Stimulated activated CD4-positive, alpha-beta T cell treated with anti-CD3 and anti-CD28 coated beads, TNF-alpha, amount 100 ng/mL, for 1 hour (primary cell): ENCODE measurements at regions not wholly inside any gene's neighbourhood (a gene's known extent, or its start where the extent isn't known, plus 50 kb on each side); places are given as distances from the start of the nearest gene placed in this dataset.
"Not testable (repeated sequence)": the region's sequence is repeated elsewhere in the genome, so short reads cannot be mapped to it uniquely, and the experiment has no call there.

ENCODE experiments used
- DNase-seq, 3 donors: peaks; one replicate each; pipeline ENCODE4 v3.0.0-alpha.2; 2020; ENCODE audit warnings: low read depth in 3 of 3, low spot score in 1 of 3

DNA sequence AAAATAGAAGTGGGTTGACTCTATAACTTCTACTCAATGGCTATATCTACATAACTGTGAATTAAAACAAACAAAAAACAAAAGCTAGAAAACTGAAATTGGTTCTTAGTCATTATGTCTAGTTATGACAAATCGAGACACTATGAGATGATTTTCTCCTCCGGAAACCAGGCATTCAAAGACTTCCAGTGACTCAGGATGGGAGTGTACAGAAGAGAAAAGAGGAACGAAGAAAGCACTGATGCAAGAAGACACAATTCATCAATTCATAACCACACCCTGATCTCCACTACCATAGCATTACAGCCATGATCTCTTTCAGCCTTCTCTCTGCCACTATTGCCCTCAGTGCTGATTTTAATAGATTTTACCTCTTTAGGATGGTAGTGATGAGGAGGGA is 253.6 kb downstream of the CBLL2 start:
- no peak for DNase-seq

DNA sequence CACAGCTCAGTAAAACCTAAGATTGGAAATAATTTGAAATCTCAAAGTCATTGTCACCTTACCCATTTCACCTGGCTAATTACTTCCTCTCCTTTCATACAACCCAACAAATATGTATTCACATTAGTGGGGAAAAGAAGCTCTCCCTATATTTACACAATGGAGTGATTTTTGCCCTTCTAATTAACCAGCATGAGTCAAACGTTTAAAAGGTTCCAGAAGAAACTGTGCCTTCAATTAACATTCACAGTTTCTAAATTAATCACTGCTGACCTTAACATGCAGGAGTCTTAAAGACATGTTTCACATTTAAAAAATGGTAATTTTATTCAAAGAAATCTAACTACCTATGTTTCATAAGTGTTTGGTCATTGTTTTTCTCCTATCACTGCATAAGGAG is 254.6 kb downstream of the CBLL2 start:
- no peak for DNase-seq

GRCh38 chrX:22533898-22534297 is 261.2 kb downstream of the CBLL2 start:
- no peak for DNase-seq

GRCh38 chrX:22534643-22535042 is 261.9 kb downstream of the CBLL2 start:
- no peak for DNase-seq

DNA sequence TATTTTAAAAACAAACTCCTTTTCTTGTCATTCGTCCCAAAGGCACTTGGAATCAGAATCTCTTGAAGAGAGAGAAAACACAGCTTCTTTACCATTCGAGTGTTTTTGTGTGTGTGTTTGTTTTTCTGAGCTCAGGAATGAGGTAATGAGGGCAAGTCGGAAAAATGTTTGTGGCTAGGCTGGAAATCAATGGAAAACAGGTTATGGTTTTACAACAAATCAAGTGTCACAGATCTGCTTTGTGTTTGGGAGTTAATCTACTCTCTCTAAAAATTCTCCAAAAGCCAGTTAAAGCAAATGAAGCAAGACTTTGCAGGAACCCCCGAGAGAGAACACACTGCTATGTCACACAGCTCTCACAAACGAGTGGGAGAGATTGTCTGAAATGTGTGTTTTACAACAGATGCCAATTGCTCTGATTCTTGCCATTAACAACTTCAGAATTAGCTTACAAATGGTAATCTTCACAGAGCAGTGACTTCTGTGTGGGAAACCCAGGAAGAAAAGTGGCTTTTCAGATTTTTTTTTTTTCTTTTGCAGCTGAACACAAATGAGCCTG is 264.1 kb downstream of the CBLL2 start:
- DNase-seq = no peak

DNA sequence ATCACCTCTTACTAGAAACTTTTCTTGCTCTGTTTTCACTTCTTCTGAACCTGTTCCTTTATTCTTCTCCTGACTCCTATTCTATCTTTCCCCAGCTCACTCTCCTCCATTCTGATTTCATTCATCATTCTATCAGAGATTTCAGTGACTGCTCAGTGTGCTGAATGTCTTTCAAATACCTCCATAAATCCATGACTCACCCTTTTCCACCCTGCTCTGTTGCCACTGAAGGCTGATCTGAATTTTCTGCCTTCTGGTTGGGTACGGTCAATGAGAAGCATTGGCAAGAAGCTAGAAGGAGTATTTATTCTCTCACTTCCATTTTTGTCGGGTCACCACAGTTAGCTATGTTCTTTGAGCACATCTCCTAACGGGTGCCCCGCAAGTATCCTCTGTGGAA is 265.9 kb downstream of the CBLL2 start:
- DNase-seq = no peak

GRCh38 chrX:22541926-22542325 is 269.2 kb downstream of the CBLL2 start:
- no peak for DNase-seq

GRCh38 chrX:22542641-22543040 is 269.9 kb downstream of the CBLL2 start:
- DNase-seq = no peak

- DNase-seq = no peak
Measured at GRCh38 chrX:22559506-22559905, 286.8 kb downstream of the CBLL2 start.

DNA sequence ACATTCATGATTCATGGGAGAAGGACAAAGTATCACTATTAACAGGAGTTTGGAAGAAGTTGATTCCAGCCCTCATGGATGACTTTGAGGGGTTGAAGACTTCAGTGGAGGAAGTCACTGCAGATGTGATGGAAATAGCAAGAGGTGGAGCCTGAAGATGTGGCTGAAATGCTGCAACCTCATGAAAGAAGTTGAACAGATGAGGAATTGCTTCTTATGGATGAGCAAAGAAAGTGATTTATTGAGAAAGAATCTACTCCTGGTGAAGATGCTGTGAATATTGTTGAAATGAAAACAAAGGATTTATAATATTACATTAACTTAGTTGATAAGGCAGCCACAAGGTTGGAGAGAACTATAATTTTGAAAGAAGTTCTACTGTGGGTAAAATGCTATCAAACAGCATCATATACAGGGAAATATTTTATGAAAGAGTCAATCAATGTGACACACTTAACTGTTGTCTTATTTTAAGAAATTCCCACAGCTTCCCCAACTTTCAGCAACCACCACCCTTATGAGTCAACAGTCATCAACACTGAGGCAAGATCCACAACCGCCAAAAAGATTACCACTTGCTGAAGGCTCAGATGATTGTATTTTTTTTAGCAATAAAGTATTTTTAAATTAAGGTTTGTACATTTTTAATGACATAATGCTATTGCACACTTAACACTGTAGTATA is 302.6 kb downstream of the CBLL2 start:
- DNase-seq = no peak

DNA sequence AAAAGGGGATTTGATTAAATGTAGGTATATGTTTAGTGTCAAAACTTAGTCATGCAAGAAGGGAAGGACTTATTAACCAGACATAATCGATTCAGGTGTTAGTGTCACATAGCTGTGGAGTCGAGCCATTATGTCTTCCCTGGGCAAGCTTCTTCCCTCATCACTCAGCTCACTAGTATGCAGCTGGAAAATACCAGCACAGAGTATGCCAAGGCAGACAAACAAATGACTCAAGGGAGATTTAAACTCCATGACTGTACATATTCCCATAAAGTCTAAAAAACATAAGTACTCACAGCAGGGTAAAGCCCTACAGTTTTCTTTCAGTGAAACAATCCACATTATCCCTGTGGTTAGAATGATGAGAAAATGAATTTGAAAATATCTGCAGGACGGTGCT is 304.5 kb downstream of the CBLL2 start:
- DNase-seq = no peak

- DNase-seq = no peak
Measured at GRCh38 chrX:22585831-22586230, 313.1 kb downstream of the CBLL2 start.

- no peak for DNase-seq
Measured at GRCh38 chrX:22589845-22590244, 317.1 kb downstream of the CBLL2 start.

DNA sequence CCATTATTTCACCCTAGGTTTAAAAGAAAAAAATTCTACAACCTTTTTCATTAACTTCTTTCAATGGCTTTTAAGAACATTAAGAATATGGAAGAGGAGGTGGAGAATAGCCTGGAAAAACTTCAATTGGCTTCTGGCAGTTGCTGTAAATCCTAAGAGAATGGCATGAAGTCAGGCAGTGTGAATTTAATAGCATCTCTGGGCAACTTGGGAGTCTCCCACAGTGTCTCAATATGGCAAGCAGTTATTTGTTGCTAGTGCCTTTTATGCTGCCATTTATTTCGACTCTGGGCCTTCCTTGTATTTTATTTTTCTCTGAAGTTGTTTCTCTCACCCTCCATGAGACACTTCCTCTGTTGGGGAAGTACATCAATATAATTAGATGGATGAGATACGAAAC is 322.1 kb downstream of the CBLL2 start:
- no peak for DNase-seq

DNA sequence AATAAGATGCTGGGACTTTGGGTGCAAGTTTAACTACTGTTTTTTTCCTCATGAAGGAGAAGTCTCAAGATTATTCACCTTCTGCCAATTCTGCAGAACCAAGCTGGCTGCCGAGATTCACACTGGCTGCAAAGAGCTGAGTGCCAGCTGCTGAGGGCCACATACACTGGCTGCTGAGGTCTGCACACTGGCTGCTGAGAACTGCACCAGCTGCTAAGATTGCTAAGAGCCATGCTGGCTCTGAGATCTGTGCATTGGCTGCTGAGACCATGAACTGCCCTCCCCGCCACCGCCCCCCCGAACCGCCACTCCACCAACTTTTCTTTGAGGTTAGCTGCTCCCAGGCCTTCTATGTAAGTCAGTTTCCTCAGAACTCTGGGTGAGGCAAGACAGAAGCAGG is 330.3 kb downstream of the CBLL2 start:
- DNase-seq = no peak

GRCh38 chrX:22609452-22609851 is 336.7 kb downstream of the CBLL2 start:
- DNase-seq = not testable (repeated sequence)

DNA sequence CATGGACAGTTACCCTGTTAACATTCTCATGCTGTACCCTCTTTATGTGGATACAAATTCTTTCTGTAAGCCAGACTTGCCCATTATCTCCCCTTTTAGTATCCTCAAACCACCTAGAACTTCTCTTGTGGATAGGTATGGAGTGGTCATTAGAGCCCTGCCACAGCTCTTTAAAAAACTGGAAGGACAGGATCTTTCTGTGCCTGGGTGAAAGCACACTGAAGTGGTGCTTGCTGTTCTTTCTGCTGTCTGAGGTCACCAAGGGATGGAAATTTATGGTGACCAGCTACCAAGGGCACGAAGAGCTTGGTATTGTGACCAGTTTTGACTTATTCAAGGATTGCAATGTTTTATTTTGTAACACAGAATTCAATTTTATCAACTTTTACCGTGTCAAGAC is 344.2 kb downstream of the CBLL2 start:
- DNase-seq = no peak

DNA sequence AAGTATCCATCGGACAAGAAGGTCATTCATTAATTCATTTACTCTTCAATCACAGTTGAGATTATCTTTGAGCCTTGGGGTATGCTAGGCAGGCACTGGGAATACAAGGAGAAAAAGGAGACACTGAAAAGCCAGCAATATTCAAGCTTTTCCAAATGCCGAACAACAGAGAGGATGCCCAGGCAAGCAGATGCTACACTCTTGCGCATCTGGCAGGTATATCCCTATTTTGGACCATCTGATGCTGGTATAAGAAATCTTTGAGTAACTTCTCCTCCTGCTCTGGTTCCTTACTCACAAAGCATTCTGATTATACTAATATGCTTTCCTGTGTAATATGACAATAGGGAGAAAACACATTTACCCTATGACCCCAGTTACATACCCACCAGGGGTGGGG is 354.9 kb downstream of the CBLL2 start:
- DNase-seq = no peak

DNA sequence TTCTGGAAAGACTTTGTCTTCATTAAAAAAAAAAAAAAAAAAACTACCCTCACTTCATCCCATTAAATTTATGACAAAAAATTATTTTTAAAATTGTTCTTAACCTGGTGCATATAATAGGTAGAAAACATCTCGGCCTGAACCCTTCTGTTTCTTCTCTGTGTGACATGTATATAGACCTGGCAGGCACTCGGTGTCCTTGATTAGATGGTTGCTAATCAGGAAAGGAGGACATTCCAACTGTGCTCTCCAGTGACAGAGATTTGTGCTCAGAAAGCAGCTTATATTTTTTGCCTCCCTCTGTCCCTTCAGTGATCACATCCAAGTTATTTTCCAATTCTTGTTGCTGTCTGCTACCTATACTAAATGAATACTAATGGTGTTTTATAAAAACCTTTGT is 355.6 kb downstream of the CBLL2 start:
- DNase-seq = no peak

DNA sequence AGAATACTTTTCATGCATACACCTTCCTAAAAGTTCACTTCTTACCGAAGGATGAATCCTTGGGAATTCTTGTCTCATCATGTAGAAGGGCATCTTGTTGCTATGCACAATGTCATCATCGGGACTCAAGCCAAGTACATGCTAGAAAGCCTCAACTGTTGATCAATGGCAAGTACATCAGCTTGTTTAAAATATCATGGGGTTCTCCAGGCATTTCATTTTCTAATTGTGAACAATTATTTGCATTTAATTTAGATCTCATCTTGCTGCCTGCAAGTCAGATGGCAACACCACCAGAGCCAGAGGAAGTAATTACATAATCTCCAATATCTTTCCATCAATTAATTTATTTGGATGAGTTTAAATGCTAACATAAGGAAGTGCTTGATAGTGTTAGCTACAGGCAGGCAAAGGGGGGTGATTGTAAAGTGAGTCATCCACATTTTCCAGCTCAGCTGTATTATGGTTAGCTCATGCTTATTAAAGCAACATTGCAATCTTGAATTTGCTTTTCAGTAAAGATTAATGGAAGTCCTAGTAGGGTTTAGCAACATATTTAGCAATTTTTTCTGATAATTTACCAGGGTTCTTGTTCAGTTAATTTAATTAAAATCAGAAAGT is 356.5 kb downstream of the CBLL2 start:
- no peak for DNase-seq

GRCh38 chrX:22634083-22634482 is 361.4 kb downstream of the CBLL2 start:
- DNase-seq = no peak

- no peak for DNase-seq
Measured at GRCh38 chrX:22634751-22635150, 362.0 kb downstream of the CBLL2 start.

GRCh38 chrX:22648281-22648680 is 351.5 kb upstream of the DDX53 start:
- DNase-seq = no peak
